ENCODE measurements at regions not wholly inside any gene's neighbourhood (a gene's known extent, or its start where the extent isn't known, plus 50 kb on each side); places are given as distances from the start of the nearest gene placed in this dataset.

DNA sequence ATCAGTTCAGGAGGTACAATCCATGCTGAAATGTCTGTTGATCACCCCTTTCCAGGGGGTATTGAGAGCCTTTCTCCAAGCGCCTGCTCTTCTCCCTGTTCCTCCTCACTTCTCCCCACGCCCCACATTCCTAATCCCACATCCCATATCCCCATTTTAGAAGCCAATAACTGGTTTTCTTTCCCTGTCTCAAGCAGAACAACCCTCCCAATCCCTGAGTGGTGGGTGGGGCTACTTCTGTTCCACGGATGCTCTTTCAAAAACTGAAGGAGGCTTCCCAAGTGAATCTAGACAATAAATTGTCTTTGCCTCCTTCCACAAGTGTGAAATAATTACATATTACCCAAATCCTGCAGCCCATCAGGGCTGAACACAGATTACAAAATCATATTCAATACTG lies 77.0 kb upstream of the SEMA6A start:
- POLR2A ChIA-PET, result interaction anchor here (0.7 kb wide), 1 partner anchor 75 kb away, joined by 3 read pairs; no protein-coding TSS in a partner anchor
- Mint-ChIP-seq H3K27ac (no peak overlapping the region), H3K4me3 (no peak overlapping the region), H3K27me3 (peaks cover 5% of the 10 kb centered on the region), H3K4me1 (no peaks in the 10 kb centered on the region), H3K9me3 (no peaks in the 10 kb centered on the region), H3K36me3 (no peaks in the 10 kb centered on the region)
- DNase-seq, result no peak
- no peak for ATAC-seq (ENCODE audit: low read depth)

DNA sequence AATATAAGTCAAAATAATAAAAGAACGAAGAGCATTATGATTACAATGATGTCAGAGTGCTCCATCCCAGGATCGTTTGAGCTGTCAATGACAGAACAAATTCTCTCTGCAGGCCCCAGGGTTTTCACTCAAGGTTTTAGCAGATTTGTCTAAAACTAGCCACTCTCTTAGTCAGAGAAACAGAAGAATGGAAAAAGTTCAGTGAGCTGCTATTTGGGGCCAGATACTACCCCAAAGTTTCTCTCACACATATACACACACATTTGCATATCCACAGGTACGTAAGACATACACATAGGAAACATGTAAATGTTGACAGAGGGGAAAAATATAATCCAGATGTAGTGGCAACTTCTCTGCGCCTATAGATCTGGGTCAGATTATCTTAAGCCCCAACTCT lies 76.3 kb upstream of the SEMA6A start:
- Mint-ChIP-seq H3K9me3 (no peaks in the 10 kb centered on the region), H3K4me1 (no peaks in the 10 kb centered on the region), H3K36me3 (no peaks in the 10 kb centered on the region), H3K4me3 (no peak overlapping the region), H3K27me3 (peaks cover 5% of the 10 kb centered on the region), H3K27ac (no peak overlapping the region)
- DNase-seq, result no peak
- ATAC-seq (ENCODE audit: low read depth), result no peak
- POLR2A ChIA-PET, result no interaction called here

DNA sequence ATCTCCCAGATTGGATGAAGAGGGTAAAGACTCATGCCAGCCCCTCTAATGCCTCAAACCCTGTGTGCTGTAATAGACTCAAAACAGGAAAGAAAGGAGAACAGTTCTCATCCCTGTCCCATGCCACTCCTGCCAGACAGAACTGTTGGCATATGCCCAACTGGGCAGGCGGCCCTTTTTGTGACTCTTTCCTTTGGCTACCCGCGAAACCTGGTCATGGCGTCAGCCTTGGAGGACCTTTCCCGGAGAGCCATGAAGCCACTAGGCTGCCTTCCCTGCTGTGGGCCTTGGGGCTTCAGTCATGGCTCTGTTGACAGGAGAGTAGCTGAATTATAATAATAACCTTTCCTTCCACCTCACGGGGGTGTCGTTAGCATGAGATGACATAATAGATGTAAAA lies 75.9 kb upstream of the SEMA6A start:
- no peaks in the 10 kb centered on the region for H3K9me3 Mint-ChIP-seq
- no peaks in the 10 kb centered on the region for H3K4me1 Mint-ChIP-seq
- no peak for ATAC-seq (ENCODE audit: low read depth)
- H3K36me3 Mint-ChIP-seq, result no peaks in the 10 kb centered on the region
- POLR2A ChIA-PET, result no interaction called here
- H3K27ac Mint-ChIP-seq, result no peak overlapping the region
- no peak for DNase-seq
- H3K27me3 Mint-ChIP-seq, result peaks cover 5% of the 10 kb centered on the region
- H3K4me3 Mint-ChIP-seq, result no peak overlapping the region

DNA sequence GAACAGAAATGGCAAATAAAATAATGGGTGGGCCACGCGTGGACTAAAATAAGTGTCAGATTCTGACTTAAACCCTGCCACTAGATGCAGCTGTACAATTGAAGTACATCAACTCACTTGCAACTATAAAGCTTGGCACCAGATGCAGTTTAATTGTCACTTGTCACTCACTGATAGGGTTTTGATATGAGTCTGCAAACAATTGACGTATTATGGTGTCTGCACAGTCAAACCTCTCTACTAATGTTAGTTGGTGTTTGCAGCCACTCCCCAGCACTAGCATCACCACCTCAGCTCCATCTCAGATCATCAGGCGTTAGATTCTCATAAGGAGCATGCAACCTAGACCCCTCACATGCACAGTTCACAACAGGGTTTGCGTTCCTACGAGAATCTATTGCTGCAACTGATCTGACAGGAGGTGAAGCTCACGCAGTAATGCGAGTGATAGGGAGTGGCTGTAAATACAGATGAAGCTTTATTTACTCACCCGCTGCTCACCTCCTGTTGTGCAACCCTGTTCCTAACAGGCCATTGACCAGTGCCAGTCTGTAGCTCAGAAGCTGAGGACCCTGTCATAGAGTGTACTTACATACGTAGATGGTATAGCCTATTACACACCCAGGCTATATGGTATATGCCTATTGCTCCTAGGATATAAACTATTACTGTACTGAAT lies 72.1 kb upstream of the SEMA6A start:
- H3K9me3 Mint-ChIP-seq, result no peaks in the 10 kb centered on the region
- POLR2A ChIA-PET, result no interaction called here
- H3K36me3 Mint-ChIP-seq, result no peaks in the 10 kb centered on the region
- no peak overlapping the region for H3K27ac Mint-ChIP-seq
- no peaks in the 10 kb centered on the region for H3K4me1 Mint-ChIP-seq
- H3K4me3 Mint-ChIP-seq, result no peak overlapping the region
- DNase-seq, result no peak
- H3K27me3 Mint-ChIP-seq, result peaks cover 3% of the 10 kb centered on the region
- no peak for ATAC-seq (ENCODE audit: low read depth)

DNA sequence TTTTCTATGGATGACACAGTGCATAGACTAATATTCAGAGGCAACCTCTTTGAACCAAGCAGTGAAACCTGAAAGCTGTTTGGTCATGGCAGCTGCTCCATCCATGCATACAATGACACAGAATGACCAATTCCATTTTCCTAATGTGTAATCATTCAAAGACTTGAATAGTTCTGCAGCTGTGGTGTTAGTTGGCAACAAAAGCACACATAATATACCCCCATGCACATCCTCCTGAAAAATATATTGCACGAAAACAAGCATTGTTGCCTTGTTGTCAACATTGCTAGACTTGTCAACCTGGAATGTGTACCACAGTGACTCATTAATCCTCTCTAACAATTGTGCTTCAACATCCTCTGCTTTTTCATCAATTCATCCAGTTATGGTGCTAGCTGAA lies 71.0 kb upstream of the SEMA6A start:
- no peak overlapping the region for H3K27ac Mint-ChIP-seq
- no peaks in the 10 kb centered on the region for H3K4me1 Mint-ChIP-seq
- DNase-seq, result no peak
- H3K4me3 Mint-ChIP-seq, result no peak overlapping the region
- peaks cover 2% of the 10 kb centered on the region for H3K27me3 Mint-ChIP-seq
- H3K36me3 Mint-ChIP-seq, result no peaks in the 10 kb centered on the region
- no peak for ATAC-seq (ENCODE audit: low read depth)
- H3K9me3 Mint-ChIP-seq, result no peaks in the 10 kb centered on the region
- POLR2A ChIA-PET, result no interaction called here

DNA sequence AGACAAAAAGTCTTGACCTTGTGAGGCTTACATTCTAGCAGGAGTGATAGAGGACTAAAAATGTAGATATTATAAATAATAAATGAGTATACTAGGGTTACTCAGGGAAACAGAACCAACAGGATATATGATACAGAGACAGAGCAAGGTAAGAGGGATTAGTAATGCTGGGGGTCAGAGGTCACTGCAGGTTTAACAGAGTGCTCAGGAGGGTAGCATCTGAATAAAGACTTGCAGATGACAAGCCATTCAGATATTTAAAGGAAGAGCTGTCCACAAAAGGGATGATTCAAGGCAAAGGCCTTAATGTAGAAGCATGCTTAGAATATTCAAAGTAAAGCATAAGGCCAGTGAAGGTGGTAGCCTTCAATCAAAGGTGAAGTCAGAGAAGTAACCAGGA lies 65.6 kb upstream of the SEMA6A start:
- Mint-ChIP-seq H3K27me3 (peaks cover 2% of the 10 kb centered on the region), H3K27ac (no peak overlapping the region), H3K4me1 (no peaks in the 10 kb centered on the region), H3K9me3 (no peaks in the 10 kb centered on the region), H3K36me3 (no peaks in the 10 kb centered on the region), H3K4me3 (no peak overlapping the region)
- POLR2A ChIA-PET, result no interaction called here
- DNase-seq (no peak), ATAC-seq (ENCODE audit: low read depth) (no peak)

DNA sequence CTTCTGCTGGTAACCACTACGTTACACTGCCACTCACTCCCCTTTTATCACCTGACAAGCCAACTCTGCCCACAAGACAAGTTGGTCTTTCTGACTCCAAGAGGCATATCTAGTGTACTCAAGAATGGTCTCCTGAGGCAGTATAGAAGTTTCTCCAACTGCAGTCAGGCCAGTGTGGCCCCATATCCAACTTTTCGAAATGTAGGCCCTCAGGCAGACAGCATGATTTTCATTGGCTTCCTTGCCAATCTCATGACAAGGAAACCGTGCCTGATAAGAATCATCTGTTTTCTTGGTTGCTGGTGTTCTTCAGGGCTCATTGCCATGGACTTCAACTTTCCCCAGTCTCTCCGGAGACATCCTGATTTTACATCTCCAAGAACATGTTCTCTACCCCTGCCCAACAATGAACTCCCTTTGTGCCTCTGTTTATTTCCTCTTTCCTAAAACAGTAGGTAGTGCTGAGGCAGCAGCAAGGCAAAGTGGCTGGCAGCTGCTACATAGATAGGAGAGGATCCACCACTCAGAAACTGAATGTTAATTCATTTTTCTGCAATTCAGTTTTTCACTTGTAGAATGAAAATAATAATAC lies 62.6 kb upstream of the SEMA6A start:
- Mint-ChIP-seq H3K36me3 (no peaks in the 10 kb centered on the region), H3K4me1 (no peaks in the 10 kb centered on the region), H3K27me3 (no peaks in the 10 kb centered on the region), H3K27ac (no peak overlapping the region), H3K4me3 (no peak overlapping the region), H3K9me3 (no peaks in the 10 kb centered on the region)
- no peak for ATAC-seq (ENCODE audit: low read depth)
- POLR2A ChIA-PET, result no interaction called here
- no peak for DNase-seq

DNA sequence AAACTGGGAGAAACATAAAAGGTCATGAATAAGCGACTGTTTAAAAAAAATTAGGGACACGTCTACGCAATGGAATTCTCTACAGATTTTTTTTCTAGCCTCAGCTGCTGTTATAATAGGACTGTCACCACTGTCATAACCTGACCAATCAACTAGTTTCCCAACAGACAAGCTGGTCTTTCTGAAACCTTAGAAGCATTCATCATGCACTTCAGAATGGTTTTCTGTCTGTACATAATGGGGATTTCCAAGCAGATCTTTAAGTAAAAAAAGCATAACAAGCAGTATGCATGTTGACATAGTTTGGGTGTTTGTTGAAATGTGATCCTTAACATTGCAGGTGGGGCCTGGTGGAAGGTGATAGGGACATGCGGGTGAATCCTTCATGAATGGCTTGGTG lies 58.3 kb upstream of the SEMA6A start:
- no peaks in the 10 kb centered on the region for H3K27me3 Mint-ChIP-seq
- H3K4me3 Mint-ChIP-seq, result no peak overlapping the region
- DNase-seq (no peak), ATAC-seq (ENCODE audit: low read depth) (no peak)
- H3K36me3 Mint-ChIP-seq, result no peaks in the 10 kb centered on the region
- no peak overlapping the region for H3K27ac Mint-ChIP-seq
- no peaks in the 10 kb centered on the region for H3K9me3 Mint-ChIP-seq
- POLR2A ChIA-PET, result no interaction called here
- no peaks in the 10 kb centered on the region for H3K4me1 Mint-ChIP-seq

DNA sequence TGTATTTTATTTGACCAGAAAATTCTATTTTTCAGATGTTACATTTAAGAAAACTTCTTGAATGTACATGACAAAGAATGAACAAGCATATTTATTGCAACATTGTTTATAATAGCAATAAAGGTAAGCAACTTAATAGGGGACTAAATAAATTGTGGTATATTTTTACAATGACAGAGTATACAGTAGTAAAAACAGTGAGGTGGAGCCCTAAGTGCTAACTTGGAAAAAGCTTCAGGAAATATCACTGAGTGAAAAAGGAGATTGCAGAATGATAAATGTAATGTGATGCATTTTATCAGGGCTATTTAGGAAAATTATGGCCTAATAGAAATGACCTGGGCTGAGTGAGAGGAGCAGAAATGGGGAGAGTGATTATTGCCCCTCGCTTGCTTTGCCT lies 56.5 kb upstream of the SEMA6A start:
- H3K9me3 Mint-ChIP-seq, result no peaks in the 10 kb centered on the region
- H3K27ac Mint-ChIP-seq, result no peak overlapping the region
- no peaks in the 10 kb centered on the region for H3K36me3 Mint-ChIP-seq
- ATAC-seq (ENCODE audit: low read depth), result no peak
- no peak overlapping the region for H3K4me3 Mint-ChIP-seq
- no peaks in the 10 kb centered on the region for H3K27me3 Mint-ChIP-seq
- POLR2A ChIA-PET, result no interaction called here
- DNase-seq, result no peak
- no peaks in the 10 kb centered on the region for H3K4me1 Mint-ChIP-seq

DNA sequence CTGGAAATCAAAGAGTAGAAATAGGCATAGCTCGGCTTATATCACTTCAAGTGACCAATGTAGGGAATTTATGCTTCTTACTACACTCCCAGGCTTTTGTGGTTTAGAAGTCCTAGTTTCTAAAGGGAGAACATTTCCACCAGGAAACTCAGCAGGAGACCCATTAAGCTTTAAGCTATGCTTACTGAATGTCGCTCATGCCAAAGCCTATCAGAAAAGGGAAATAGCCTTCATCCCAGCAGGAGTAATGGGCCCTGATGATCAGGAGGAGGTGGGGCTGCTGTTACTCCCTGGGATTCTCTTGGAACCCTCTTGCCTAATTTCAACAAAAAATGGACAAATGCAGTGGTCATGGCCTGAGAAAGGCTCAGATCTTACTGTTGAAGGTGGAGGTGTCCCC lies 54.5 kb upstream of the SEMA6A start:
- H3K4me3 Mint-ChIP-seq, result no peak overlapping the region
- no peak overlapping the region for H3K27ac Mint-ChIP-seq
- H3K9me3 Mint-ChIP-seq, result no peaks in the 10 kb centered on the region
- POLR2A ChIA-PET, result no interaction called here
- DNase-seq (no peak), ATAC-seq (ENCODE audit: low read depth) (no peak)
- no peaks in the 10 kb centered on the region for H3K36me3 Mint-ChIP-seq
- peaks cover 4% of the 10 kb centered on the region for H3K27me3 Mint-ChIP-seq
- H3K4me1 Mint-ChIP-seq, result no peaks in the 10 kb centered on the region

DNA sequence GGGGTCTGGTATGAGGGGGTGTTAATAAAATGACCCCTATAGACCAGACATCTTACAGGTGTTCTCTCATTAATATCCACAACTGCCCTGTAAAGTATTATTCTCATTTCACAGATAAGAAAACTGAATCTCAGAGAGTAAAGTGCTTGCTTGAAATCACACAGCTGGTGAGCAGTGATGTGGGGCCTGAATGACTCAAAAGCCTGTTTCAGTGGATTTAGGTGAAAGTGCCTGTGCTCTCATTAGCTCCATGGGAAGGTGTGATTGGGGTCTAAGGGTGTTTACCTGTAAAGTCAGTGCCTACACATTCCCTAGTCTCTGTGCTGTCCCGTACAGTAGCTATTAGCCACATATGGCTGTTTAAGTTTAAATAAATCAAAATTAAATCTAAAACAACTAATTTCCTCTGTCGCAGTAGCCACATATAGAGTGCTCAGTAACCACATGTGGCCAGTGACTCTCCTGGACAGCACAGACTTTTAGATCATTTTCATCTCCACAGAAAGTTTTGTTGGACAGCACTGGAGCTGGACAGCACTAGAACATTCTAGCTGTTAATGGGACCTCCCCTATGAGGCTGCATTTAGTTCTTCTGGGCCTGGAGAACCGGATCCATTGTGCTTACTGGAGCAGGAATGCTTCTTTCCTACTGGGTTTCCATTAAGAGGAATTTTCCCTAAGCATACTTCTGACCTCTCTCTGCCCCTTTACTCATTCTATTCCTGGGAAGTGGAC lies 52.5 kb upstream of the SEMA6A start:
- no peak overlapping the region for H3K4me3 Mint-ChIP-seq
- no peak overlapping the region for H3K27ac Mint-ChIP-seq
- no peaks in the 10 kb centered on the region for H3K9me3 Mint-ChIP-seq
- peaks cover 4% of the 10 kb centered on the region for H3K27me3 Mint-ChIP-seq
- no peaks in the 10 kb centered on the region for H3K4me1 Mint-ChIP-seq
- POLR2A ChIA-PET, result no interaction called here
- no peaks in the 10 kb centered on the region for H3K36me3 Mint-ChIP-seq
- no peak for DNase-seq
- ATAC-seq (ENCODE audit: low read depth), result no peak

DNA sequence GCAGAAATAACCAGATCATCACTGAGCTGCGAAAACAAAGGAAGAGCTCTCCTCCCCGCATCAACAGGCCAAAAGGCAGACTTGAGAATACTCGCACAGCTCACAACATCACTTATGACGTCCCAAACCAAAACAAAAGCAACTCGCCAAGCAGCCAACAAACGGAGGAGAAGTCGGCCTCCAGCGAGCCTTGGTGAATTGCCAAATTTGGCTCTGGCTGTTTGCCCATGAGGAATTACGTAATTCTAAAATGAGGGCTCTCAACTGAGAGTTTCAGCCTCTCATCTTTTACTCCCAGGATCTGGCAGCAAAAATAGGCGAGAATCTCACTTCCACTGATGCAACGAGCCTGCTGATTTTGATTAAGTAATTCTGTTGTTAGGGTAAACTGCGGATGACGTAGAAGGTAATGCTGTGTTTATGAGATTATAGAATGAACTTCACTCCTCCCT lies 51.7 kb upstream of the SEMA6A start:
- no peak overlapping the region for H3K27ac Mint-ChIP-seq
- no peaks in the 10 kb centered on the region for H3K4me1 Mint-ChIP-seq
- DNase-seq (no peak), ATAC-seq (ENCODE audit: low read depth) (no peak)
- H3K36me3 Mint-ChIP-seq, result no peaks in the 10 kb centered on the region
- POLR2A ChIA-PET, result no interaction called here
- H3K9me3 Mint-ChIP-seq, result no peaks in the 10 kb centered on the region
- peaks cover 4% of the 10 kb centered on the region for H3K27me3 Mint-ChIP-seq
- H3K4me3 Mint-ChIP-seq, result no peak overlapping the region
